Liver (tissue), 8 donors: ENCODE measurements at regions not wholly inside any gene's neighbourhood (a gene's known extent, or its start where the extent isn't known, plus 50 kb on each side); places are given as distances from the start of the nearest gene placed in this dataset.

ENCODE experiments used
- DNase-seq: peaks from one replicate; pipeline ENCODE4 v3.0.0-alpha.2; 2017; ENCODE audit warnings: low spot score
- H3K27ac ChIP-seq, 2 donors: one replicate each; pipeline ENCODE4 v1.7.0; 2013; ENCODE audit warnings: inconsistent platforms in 2 of 2, low read length in 2 of 2, control low read depth in 1 of 2, low read depth in 1 of 2, mild to moderate bottlenecking in 1 of 2
- H3K27me3 ChIP-seq, 4 donors: one replicate each; pipeline versions ENCODE4 v1.6.1 to v1.7.0; 2013; ENCODE audit warnings: low read length in 3 of 4, inconsistent platforms in 1 of 4, mild to moderate bottlenecking in 1 of 4, moderate library complexity in 1 of 4; ENCODE audit not compliant: control insufficient read depth in 4 of 4, insufficient read depth in 4 of 4
- H3K36me3 ChIP-seq, 4 donors: one replicate each; pipeline versions ENCODE4 v1.6.1 to v1.7.0; 2013; ENCODE audit warnings: low read length in 3 of 4, mild to moderate bottlenecking in 3 of 4, low read depth in 1 of 4, moderate library complexity in 1 of 4; ENCODE audit not compliant: control insufficient read depth in 4 of 4, insufficient read depth in 3 of 4
- H3K4me1 ChIP-seq, 4 donors: one replicate each; pipeline versions ENCODE4 v1.6.1 to v1.7.0; 2013; ENCODE audit warnings: low read length in 3 of 4, mild to moderate bottlenecking in 3 of 4, moderate library complexity in 1 of 4; ENCODE audit not compliant: control insufficient read depth in 4 of 4, insufficient read depth in 4 of 4
- H3K4me3 ChIP-seq, 3 donors: one replicate each; pipeline versions ENCODE4 v1.6.1 to v1.7.0; 2013; ENCODE audit warnings: low read length in 3 of 3, control low read depth in 1 of 3, low read depth in 1 of 3, mild to moderate bottlenecking in 1 of 3
- H3K9ac ChIP-seq, 2 donors: one replicate each; pipeline ENCODE4 v1.7.0; 2013; ENCODE audit warnings: low read length in 2 of 2, mild to moderate bottlenecking in 2 of 2, moderate library complexity in 2 of 2, control low read depth in 1 of 2, low read depth in 1 of 2
- H3K9me3 ChIP-seq, 4 donors: one replicate each; pipeline versions ENCODE4 v1.6.1 to v1.7.0; 2013; ENCODE audit warnings: low read length in 3 of 4; ENCODE audit not compliant: control insufficient read depth in 4 of 4
- EGR1 ChIP-seq, 2 donors: IDR thresholded peaks; 2 replicates each; pipeline ENCODE4 v1.6.1; 2016 to 2018; ENCODE audit warnings: antibody characterized with exemption in 2 of 2, low read depth in 2 of 2
- FOXA1 ChIP-seq: IDR thresholded peaks from 2 replicates; pipeline ENCODE4 v1.6.1; 2016; ENCODE audit warnings: antibody characterized with exemption
- FOXA2 ChIP-seq: IDR thresholded peaks from 2 replicates; pipeline ENCODE4 v1.6.1; 2016; ENCODE audit warnings: antibody characterized with exemption
- GABPA ChIP-seq, 2 donors: IDR thresholded peaks in 1 of 2; conservative IDR thresholded peaks in 1 of 2; 2 replicates each; pipeline ENCODE4 v1.6.1; 2016; ENCODE audit warnings: antibody characterized with exemption in 2 of 2, mild to moderate bottlenecking in 1 of 2, moderate library complexity in 1 of 2
- HNF4A ChIP-seq, 2 donors: conservative IDR thresholded peaks; 2 replicates each; pipeline ENCODE4 v1.6.1; 2016; ENCODE audit warnings: antibody characterized with exemption in 2 of 2, mild to moderate bottlenecking in 2 of 2
- HNF4G ChIP-seq: IDR thresholded peaks from 2 replicates; pipeline ENCODE4 v1.6.1; 2016; ENCODE audit warnings: antibody characterized with exemption
- JUND ChIP-seq, 2 donors: IDR thresholded peaks; 2 replicates each; pipeline ENCODE4 v1.6.1; 2016; ENCODE audit warnings: antibody characterized with exemption in 2 of 2
- NR2F2 ChIP-seq: IDR thresholded peaks from 2 replicates; pipeline ENCODE4 v1.6.1; 2016; ENCODE audit warnings: antibody characterized with exemption
- RAD21 ChIP-seq, 2 donors: IDR thresholded peaks; 2 replicates each; pipeline ENCODE4 v1.6.1; 2016; ENCODE audit warnings: antibody characterized with exemption in 2 of 2, mild to moderate bottlenecking in 2 of 2
- RXRA ChIP-seq, 2 donors: IDR thresholded peaks; 2 replicates each; pipeline ENCODE4 v1.6.1; 2017 to 2018; ENCODE audit warnings: antibody characterized with exemption in 2 of 2, mild to moderate bottlenecking in 1 of 2
- SP1 ChIP-seq: IDR thresholded peaks from 2 replicates; pipeline ENCODE4 v1.6.1; 2018; ENCODE audit warnings: antibody characterized with exemption, mild to moderate bottlenecking
- TAF1 ChIP-seq: conservative IDR thresholded peaks from 2 replicates; pipeline ENCODE4 v1.6.1; 2016; ENCODE audit warnings: antibody characterized with exemption, mild to moderate bottlenecking
- YY1 ChIP-seq: IDR thresholded peaks from 2 replicates; pipeline ENCODE4 v1.6.1; 2016; ENCODE audit warnings: antibody characterized with exemption, mild to moderate bottlenecking
- WGBS: extraction: QIAGEN DNeasy Blood & Tissue Kit; methylation state at CpG from one replicate; pipeline ENCODE4 v1.1.7; 2013; 5-methylcytosine and 5-hydroxymethylcytosine counted together
- TF ChIP-seq, protein P1 (sequence below): IDR thresholded peaks from 2 replicates; pipeline ENCODE4 v1.6.1; 2016; ENCODE audit warnings: antibody characterized with exemption
- TF ChIP-seq, protein P2 (sequence below): IDR thresholded peaks from 2 replicates; pipeline ENCODE4 v1.6.1; 2016; ENCODE audit warnings: antibody characterized with exemption
- TF ChIP-seq, protein P3 (sequence below): fragments of 150-350 bp; IDR thresholded peaks from 2 replicates; pipeline ENCODE4 v1.5.1; 2017; ENCODE audit warnings: improper control_type of control experiment, low read depth, low read length; ENCODE audit not compliant: missing input control
- TF ChIP-seq, protein P4 (sequence below): IDR thresholded peaks from 2 replicates; pipeline ENCODE4 v1.6.1; 2016; ENCODE audit warnings: antibody characterized with exemption
- donor health status: healthy.
- donor health status: healthy.
- donor health status: healthy.
- donor health status: healthy.
- donor health status: healthy.

- H3K4me1 ChIP-seq, result no peaks in the 10 kb centered on the region
- H3K27ac ChIP-seq, result no peak overlapping the region
- no peaks in the 10 kb centered on the region for H3K36me3 ChIP-seq
- no peaks in the 10 kb centered on the region for H3K9me3 ChIP-seq
- no peaks in the 10 kb centered on the region for H3K27me3 ChIP-seq
- 77% methylated on average over 3 of the region's 3 CpGs for WGBS
- no peak overlapping the region for H3K4me3 ChIP-seq
- no peak for TF ChIP-seq FOXA2
- TF ChIP-seq GABPA (IDR thresholded peaks at IDR 0.05 in 1 of 2, conservative IDR thresholded peaks at IDR 0.05 in 1 of 2), result no peak
- no peak for TF ChIP-seq TAF1
- no peak for TF ChIP-seq RAD21 (IDR thresholded peaks at IDR 0.05)
- no peak for TF ChIP-seq SP1
- no peak for TF ChIP-seq RXRA (IDR thresholded peaks at IDR 0.05)
- no peak for TF ChIP-seq HNF4A (conservative IDR thresholded peaks at IDR 0.05)
- TF ChIP-seq, protein P1, sequence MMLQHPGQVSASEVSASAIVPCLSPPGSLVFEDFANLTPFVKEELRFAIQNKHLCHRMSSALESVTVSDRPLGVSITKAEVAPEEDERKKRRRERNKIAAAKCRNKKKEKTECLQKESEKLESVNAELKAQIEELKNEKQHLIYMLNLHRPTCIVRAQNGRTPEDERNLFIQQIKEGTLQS, result no peak
- TF ChIP-seq NR2F2, result no peak
- TF ChIP-seq JUND (IDR thresholded peaks at IDR 0.05), result no peak
- no peak for TF ChIP-seq EGR1 (IDR thresholded peaks at IDR 0.05; ENCODE audit: low read depth in 2 of 2)
- TF ChIP-seq, protein P2, sequence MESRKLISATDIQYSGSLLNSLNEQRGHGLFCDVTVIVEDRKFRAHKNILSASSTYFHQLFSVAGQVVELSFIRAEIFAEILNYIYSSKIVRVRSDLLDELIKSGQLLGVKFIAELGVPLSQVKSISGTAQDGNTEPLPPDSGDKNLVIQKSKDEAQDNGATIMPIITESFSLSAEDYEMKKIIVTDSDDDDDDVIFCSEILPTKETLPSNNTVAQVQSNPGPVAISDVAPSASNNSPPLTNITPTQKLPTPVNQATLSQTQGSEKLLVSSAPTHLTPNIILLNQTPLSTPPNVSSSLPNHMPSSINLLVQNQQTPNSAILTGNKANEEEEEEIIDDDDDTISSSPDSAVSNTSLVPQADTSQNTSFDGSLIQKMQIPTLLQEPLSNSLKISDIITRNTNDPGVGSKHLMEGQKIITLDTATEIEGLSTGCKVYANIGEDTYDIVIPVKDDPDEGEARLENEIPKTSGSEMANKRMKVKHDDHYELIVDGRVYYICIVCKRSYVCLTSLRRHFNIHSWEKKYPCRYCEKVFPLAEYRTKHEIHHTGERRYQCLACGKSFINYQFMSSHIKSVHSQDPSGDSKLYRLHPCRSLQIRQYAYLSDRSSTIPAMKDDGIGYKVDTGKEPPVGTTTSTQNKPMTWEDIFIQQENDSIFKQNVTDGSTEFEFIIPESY, result no peak
- DNase-seq, result no peak
- no peak overlapping the region for H3K9ac ChIP-seq
These were observed 117.1 kb upstream of the GOLIM4 start for GRCh38 chr3:168212664-168213285.

- Histone ChIP-seq H3K36me3 (no peaks in the 10 kb centered on the region), H3K9me3 (no peaks in the 10 kb centered on the region), H3K4me1 (no peaks in the 10 kb centered on the region), H3K9ac (no peak overlapping the region), H3K27me3 (peaks cover 0 to 2% (median 0%) of the 10 kb centered on the region in 4 donors), H3K27ac (no peak overlapping the region), H3K4me3 (no peak overlapping the region)
- TF ChIP-seq NR2F2, result no peak
- TF ChIP-seq SP1, result no peak
- no peak for TF ChIP-seq YY1
- TF ChIP-seq HNF4A (conservative IDR thresholded peaks at IDR 0.05), result no peak
- TF ChIP-seq, protein P3, sequence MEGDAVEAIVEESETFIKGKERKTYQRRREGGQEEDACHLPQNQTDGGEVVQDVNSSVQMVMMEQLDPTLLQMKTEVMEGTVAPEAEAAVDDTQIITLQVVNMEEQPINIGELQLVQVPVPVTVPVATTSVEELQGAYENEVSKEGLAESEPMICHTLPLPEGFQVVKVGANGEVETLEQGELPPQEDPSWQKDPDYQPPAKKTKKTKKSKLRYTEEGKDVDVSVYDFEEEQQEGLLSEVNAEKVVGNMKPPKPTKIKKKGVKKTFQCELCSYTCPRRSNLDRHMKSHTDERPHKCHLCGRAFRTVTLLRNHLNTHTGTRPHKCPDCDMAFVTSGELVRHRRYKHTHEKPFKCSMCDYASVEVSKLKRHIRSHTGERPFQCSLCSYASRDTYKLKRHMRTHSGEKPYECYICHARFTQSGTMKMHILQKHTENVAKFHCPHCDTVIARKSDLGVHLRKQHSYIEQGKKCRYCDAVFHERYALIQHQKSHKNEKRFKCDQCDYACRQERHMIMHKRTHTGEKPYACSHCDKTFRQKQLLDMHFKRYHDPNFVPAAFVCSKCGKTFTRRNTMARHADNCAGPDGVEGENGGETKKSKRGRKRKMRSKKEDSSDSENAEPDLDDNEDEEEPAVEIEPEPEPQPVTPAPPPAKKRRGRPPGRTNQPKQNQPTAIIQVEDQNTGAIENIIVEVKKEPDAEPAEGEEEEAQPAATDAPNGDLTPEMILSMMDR, result no peak
- no peak for TF ChIP-seq TAF1
- TF ChIP-seq FOXA1, result no peak
- TF ChIP-seq, protein P4, sequence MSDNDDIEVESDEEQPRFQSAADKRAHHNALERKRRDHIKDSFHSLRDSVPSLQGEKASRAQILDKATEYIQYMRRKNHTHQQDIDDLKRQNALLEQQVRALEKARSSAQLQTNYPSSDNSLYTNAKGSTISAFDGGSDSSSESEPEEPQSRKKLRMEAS, result no peak
- TF ChIP-seq, protein P1, result no peak
- TF ChIP-seq GABPA (IDR thresholded peaks at IDR 0.05 in 1 of 2, conservative IDR thresholded peaks at IDR 0.05 in 1 of 2), result no peak
- TF ChIP-seq JUND (IDR thresholded peaks at IDR 0.05), result no peak
- no peak for TF ChIP-seq EGR1 (IDR thresholded peaks at IDR 0.05; ENCODE audit: low read depth in 2 of 2)
- TF ChIP-seq, protein P2, result no peak
- no peak for TF ChIP-seq RAD21 (IDR thresholded peaks at IDR 0.05)
- TF ChIP-seq HNF4G, result no peak
- WGBS, result 88% methylated on average over 4 of the region's 4 CpGs
- no peak for DNase-seq
These were observed 109.7 kb upstream of the GOLIM4 start for GRCh38 chr3:168205451-168205850.
